Activated T-cell treated with anti-CD3 and anti-CD28 coated beads for 1 hour (primary cell): ENCODE measurements at regions not wholly inside any gene's neighbourhood (a gene's known extent, or its start where the extent isn't known, plus 50 kb on each side); places are given as distances from the start of the nearest gene placed in this dataset.
"Not testable (repeated sequence)": the region's sequence is repeated elsewhere in the genome, so short reads cannot be mapped to it uniquely, and the experiment has no call there.

Experiments
- DNase-seq: peaks from one replicate; pipeline ENCODE4 v3.0.0-alpha.2; 2020; ENCODE audit warnings: low read depth

DNA sequence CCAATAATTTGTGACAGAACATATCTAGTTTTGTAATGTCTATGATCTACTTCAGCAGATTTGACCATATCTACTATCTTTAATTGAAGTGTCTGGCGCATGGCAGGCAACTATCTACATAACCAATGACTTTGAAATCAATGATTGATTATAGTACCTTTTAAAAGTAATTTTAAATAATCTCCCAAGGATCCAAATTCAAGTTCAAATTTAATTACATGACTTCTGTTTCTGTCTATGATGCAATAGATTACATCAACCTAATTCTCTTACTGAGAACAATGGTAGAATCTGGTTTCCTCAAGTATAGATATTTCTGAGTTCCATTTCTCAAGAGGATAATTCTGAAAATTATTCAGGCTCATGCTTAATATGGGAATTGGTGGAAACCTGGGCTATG lies 177.4 kb upstream of the IL15 start:
- no peak for DNase-seq

- no peak for DNase-seq
Measured at GRCh38 chr4:141462361-141462760, 174.0 kb upstream of the IL15 start.

GRCh38 chr4:141463678-141464077 lies 172.7 kb upstream of the IL15 start:
- no peak for DNase-seq

GRCh38 chr4:141464366-141464765 lies 172.0 kb upstream of the IL15 start:
- no peak for DNase-seq

DNA sequence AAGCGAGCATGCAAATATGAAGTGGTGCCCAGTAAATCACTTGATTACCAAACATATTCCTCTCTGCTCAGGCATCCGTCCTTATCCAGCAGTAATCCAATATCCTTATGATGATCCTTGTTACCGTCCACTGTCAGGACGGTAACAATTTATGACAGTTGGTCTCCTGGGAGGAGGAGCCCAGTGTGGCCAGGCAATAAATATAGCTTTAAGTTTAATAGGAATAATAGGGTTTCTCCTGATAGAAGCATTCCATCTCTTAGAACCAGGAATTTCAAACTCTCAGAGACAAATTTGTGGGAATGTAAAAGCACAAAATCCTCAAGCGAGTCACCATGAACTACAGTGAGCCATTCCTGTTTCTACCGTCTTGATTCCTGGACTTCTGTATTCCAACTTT lies 171.2 kb upstream of the IL15 start:
- DNase-seq = no peak

GRCh38 chr4:141467225-141467624 lies 169.2 kb upstream of the IL15 start:
- no peak for DNase-seq

GRCh38 chr4:141469392-141469791 lies 167.0 kb upstream of the IL15 start:
- no peak for DNase-seq

- DNase-seq = no peak
Measured at GRCh38 chr4:141473026-141473540, 163.3 kb upstream of the IL15 start.

GRCh38 chr4:141473952-141474351 lies 162.4 kb upstream of the IL15 start:
- no peak for DNase-seq

DNA sequence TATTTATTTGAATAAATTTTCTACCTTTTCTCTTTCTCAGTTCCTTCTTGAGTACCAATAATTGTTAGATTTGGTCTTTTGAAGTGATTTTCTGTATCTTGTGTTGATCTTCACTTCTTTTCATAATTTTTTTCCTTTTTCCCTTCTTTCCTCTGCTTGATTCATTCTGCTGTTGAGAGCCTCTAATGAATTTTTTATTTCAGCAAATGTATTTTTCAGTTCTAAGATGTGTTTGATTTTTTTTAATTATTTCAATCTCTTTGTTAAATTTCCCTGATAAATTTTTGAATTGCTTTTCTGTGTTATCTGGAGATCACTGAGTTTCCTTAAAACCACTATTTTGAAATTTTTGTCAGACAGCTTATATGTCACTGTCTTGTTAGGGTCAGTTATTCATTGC lies 155.4 kb upstream of the IL15 start:
- DNase-seq = no peak

GRCh38 chr4:141484298-141484697 lies 152.1 kb upstream of the IL15 start:
- not testable (repeated sequence) for DNase-seq

DNA sequence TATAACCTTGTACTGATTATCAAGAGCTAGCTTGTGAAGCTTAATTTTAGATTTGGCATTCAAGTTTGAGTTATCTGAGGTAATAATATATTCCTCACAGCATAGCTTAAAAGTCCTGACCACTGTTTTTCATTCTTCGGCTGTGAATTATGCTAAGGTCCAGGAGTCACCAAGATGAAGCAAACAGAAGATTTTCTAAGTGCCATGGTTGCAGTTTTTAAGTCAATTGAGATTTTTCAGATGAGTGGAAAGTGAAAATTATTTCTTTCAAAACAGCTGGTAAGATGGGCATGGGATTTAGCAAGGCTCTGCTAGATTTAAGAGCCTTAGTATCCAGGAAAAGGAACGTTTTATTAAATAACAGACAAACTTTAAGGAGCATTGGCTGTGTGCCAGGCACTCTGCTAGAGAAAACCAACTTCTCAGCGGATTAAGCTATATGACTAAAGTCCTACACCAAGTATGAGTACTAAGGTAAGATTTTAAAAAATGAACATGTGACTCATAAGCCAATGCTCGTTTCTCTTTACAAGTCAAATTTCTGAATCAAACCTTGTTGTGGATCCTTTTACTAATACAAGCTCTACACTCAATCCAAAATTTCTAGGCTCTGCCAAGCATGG lies 149.9 kb upstream of the IL15 start:
- DNase-seq = no peak

- no peak for DNase-seq
Measured at GRCh38 chr4:141497627-141498026, 138.8 kb upstream of the IL15 start.

DNA sequence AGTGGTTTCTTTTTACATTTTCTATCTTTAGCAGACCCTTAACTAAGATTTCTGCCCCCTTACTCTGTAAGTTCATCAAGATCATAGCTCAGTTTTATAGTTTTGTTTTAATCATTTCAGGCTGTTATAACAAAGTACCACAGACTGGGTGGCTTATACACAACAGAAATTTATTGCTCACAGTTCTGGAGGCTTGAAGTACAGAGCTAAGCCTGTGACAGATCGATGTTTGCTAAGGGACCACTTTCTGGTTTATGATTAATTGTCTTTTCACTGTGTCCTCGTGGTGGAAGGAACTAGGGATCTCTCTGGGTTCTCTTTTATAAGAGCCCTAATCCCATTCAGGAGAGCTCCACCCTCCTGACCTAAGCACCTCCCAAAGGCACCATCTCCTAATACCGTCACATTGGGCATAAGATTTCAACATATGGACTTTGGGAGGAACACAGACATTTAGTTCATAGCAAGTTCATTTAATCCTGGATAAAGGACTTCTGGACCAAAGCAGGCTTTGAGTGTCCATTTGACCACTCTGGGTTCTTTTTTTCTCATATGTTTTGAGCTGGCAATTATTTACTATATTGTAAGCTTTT lies 137.0 kb upstream of the IL15 start:
- DNase-seq = no peak

DNA sequence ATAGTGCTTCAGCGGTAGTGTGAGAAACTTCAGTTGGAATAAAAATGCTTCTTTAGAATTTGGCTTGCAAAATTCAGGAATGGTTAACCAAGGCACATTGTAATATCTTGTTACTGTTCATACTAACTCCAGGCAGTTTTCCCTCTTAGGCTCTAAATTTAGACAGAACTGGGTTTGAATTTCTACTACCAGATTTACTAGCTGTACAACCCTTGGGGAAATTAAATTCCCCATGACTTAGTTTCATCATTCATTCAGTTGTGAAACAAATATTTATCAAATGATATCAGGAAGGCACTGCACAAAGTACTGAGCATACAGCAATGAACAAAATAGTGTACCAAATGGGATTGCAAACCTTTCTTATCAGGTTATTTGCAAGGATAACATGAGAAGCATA lies 135.0 kb upstream of the IL15 start:
- no peak for DNase-seq

DNA sequence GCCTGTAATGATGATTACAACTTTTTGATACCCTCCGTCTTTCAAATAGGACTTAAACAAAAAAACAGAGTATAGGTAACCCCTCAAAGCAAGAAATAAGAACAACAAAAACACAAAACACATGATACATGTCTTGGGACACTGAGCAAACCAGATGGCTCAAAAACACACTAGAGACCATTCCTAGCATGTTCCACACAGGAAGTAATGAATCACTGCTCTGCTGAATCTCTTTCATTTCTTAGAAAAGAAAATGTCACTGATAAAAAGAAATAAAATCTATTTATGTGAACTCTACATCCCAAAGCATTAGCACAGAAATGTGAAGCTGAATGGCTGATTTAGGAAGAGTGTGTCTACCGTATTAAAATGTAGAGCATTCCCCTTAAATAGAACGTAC lies 134.5 kb upstream of the IL15 start:
- DNase-seq = no peak

- no peak for DNase-seq
Measured at GRCh38 chr4:141502755-141503154, 133.6 kb upstream of the IL15 start.

- no peak for DNase-seq
Measured at GRCh38 chr4:141503260-141503659, 133.1 kb upstream of the IL15 start.

- no peak for DNase-seq
Measured at GRCh38 chr4:141511055-141511454, 125.3 kb upstream of the IL15 start.

GRCh38 chr4:141513866-141514265 lies 122.5 kb upstream of the IL15 start:
- DNase-seq = no peak

GRCh38 chr4:141518222-141518621 lies 118.2 kb upstream of the IL15 start:
- no peak for DNase-seq

DNA sequence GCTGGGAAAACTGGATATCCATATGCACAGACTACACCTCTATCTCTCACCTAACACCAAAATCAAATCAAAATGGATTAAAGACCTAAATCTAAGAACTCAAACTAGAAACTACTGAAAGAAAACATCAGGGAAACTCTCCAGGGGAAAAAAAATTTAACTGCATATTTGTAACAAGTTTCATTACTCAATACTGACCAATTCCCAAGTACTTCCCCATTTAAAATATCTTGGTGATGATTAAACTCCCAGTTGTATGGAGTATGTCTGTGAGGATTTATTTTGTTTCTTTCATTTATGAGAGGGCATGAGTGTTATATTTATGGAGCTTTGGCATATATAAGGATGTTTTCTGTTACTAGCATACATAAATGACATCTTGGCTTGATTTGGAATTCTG lies 112.3 kb upstream of the IL15 start:
- no peak for DNase-seq

DNA sequence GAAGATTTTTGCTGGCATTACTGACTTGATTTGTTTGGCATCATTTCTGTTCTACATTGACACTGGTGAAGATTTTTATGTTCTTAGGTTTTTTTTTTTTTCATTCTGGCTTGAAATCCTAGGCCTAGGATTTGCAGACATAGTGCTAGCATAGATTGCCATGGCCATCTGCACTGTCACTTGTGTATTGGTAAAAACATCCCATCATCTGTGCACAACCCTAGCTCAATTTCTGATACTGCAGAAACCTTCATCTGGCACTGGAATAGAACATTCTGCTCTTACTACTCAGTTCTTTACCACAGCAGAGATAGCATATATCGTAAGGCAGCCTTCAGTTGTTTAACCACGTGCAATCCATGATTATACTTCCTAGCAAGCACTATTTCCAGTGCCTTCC lies 111.5 kb upstream of the IL15 start:
- no peak for DNase-seq

GRCh38 chr4:141530627-141531026 lies 105.8 kb upstream of the IL15 start:
- no peak for DNase-seq
